Nephron progenitor cell (in vitro differentiated cells): ENCODE measurements at regions not wholly inside any gene's neighbourhood (a gene's known extent, or its start where the extent isn't known, plus 50 kb on each side); places are given as distances from the start of the nearest gene placed in this dataset.

Experiments
- DNase-seq: peaks from one replicate; pipeline ENCODE4 v3.0.0; 2021
- H3K27ac Mint-ChIP-seq: 2 replicates; pipeline ENCODE4 v1.8.0; 2021; ENCODE audit warnings: mild to moderate bottlenecking, moderate library complexity, mixed read lengths
- H3K27me3 Mint-ChIP-seq: 2 replicates; pipeline ENCODE4 v1.8.0; 2021; ENCODE audit warnings: mild to moderate bottlenecking, low read depth, mixed read lengths; ENCODE audit not compliant: poor library complexity
- H3K36me3 Mint-ChIP-seq: 2 replicates; pipeline ENCODE4 v1.8.0; 2021; ENCODE audit warnings: low read depth, mixed read lengths
- H3K4me1 Mint-ChIP-seq: 2 replicates; pipeline ENCODE4 v1.8.0; 2021; ENCODE audit warnings: mixed read lengths
- H3K4me3 Mint-ChIP-seq: 2 replicates; pipeline ENCODE4 v1.8.0; 2021; ENCODE audit warnings: mild to moderate bottlenecking, moderate library complexity, mixed read lengths
- H3K9me3 Mint-ChIP-seq: 2 replicates; pipeline ENCODE4 v1.8.0; 2021; ENCODE audit warnings: mild to moderate bottlenecking, moderate library complexity, mixed read lengths
- TF ChIP-seq, protein P1 (sequence below): fragments of 200-600 bp; sonication (generic); IDR thresholded peaks from 2 replicates; pipeline ENCODE4 v1.5.0; 2021; ENCODE audit warnings: antibody characterized with exemption

DNA sequence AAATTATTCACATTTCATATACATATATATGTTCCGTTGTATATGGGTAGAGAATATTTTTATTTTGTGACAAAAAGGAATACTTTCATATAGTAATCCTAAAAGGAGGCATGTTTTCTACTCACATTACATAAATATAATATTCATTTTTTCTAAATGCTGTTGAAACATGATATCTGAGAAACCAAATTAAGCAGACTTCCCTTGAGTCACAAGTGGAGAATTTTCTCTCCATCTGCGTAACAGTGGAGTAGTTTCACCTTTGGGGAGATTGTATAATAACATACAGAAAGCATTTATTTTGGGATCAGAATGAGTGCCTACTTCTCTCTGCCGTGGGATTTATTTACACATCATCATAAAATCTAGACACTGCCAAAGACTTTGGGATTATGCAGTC, 849.8 kb downstream of the NSUN3 start:
- Mint-ChIP-seq H3K4me1 (no peaks in the 10 kb centered on the region), H3K27ac (no peak overlapping the region), H3K27me3 (no peaks in the 10 kb centered on the region), H3K36me3 (no peaks in the 10 kb centered on the region), H3K9me3 (no peaks in the 10 kb centered on the region), H3K4me3 (no peak overlapping the region)
- TF ChIP-seq, protein P1, sequence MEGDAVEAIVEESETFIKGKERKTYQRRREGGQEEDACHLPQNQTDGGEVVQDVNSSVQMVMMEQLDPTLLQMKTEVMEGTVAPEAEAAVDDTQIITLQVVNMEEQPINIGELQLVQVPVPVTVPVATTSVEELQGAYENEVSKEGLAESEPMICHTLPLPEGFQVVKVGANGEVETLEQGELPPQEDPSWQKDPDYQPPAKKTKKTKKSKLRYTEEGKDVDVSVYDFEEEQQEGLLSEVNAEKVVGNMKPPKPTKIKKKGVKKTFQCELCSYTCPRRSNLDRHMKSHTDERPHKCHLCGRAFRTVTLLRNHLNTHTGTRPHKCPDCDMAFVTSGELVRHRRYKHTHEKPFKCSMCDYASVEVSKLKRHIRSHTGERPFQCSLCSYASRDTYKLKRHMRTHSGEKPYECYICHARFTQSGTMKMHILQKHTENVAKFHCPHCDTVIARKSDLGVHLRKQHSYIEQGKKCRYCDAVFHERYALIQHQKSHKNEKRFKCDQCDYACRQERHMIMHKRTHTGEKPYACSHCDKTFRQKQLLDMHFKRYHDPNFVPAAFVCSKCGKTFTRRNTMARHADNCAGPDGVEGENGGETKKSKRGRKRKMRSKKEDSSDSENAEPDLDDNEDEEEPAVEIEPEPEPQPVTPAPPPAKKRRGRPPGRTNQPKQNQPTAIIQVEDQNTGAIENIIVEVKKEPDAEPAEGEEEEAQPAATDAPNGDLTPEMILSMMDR, result no peak
- no peak for DNase-seq

DNA sequence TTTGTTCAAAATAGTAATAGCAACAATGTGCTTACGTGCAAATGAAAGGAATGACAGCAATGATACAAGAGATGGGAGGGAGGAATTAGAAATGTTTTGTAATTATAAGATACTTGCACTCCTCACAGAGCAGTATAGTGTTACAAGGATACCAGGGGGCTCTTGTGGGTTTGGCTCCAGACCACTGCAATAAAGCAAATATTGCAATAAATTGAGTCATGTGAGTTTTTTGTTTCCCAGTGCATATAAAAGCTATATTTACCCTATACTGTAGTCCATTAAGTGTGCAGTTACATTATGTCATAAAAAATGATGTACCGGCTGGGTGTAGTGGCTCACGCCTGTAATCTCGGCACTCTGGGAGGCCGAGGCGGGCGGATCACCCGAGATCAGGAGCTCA, 864.3 kb downstream of the NSUN3 start:
- Mint-ChIP-seq H3K4me3 (no peak overlapping the region), H3K36me3 (no peaks in the 10 kb centered on the region), H3K4me1 (no peaks in the 10 kb centered on the region), H3K9me3 (no peaks in the 10 kb centered on the region), H3K27ac (no peak overlapping the region), H3K27me3 (no peaks in the 10 kb centered on the region)
- no peak for DNase-seq
- TF ChIP-seq, protein P1, result no peak

GRCh38 chr3:94928921-94929320, 866.1 kb downstream of the NSUN3 start:
- Mint-ChIP-seq H3K4me3 (no peak overlapping the region), H3K27me3 (no peaks in the 10 kb centered on the region), H3K36me3 (no peaks in the 10 kb centered on the region), H3K9me3 (no peaks in the 10 kb centered on the region), H3K27ac (no peak overlapping the region), H3K4me1 (no peaks in the 10 kb centered on the region)
- TF ChIP-seq, protein P1, result no peak
- no peak for DNase-seq

GRCh38 chr3:94935738-94936580, 873.1 kb downstream of the NSUN3 start:
- no peaks in the 10 kb centered on the region for H3K36me3 Mint-ChIP-seq
- H3K27me3 Mint-ChIP-seq, result no peaks in the 10 kb centered on the region
- no peaks in the 10 kb centered on the region for H3K4me1 Mint-ChIP-seq
- peaks cover 8% of the 10 kb centered on the region for H3K9me3 Mint-ChIP-seq
- DNase-seq, result no peak
- TF ChIP-seq, protein P1, result no peak
- no peak overlapping the region for H3K4me3 Mint-ChIP-seq
- no peak overlapping the region for H3K27ac Mint-ChIP-seq

GRCh38 chr3:94937980-94938379, 875.1 kb downstream of the NSUN3 start:
- Mint-ChIP-seq H3K27ac (no peak overlapping the region), H3K27me3 (peaks cover 3% of the 10 kb centered on the region), H3K4me3 (no peak overlapping the region), H3K9me3 (peaks cover 23% of the 10 kb centered on the region), H3K4me1 (no peaks in the 10 kb centered on the region), H3K36me3 (no peaks in the 10 kb centered on the region)
- TF ChIP-seq, protein P1, result no peak
- DNase-seq, result no peak

DNA sequence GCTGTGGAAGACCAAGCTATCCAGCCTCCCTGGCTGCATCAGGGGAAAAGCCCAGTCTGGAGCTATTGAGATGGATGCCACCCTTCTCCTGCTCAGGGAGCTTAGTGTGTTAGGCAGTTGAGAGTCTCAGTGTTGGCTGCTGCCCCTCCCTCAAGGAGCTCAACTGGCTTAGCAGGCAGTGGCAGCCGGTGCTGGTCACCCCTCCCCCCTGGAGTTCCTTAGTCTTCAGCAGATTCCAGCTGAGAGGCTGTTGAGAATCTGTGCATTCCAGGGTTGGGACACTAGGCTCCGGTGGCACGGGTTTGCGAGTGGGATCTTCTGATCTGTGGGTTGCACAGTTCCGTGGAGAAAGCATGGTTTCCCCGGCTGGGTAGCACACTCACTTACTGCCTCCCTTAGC, 883.8 kb downstream of the NSUN3 start:
- Mint-ChIP-seq H3K4me3 (no peak overlapping the region), H3K4me1 (no peaks in the 10 kb centered on the region)
- DNase-seq, result no peak

More for the DNA sequence above, 883.8 kb downstream of the NSUN3 start:
- peaks cover 21% of the 10 kb centered on the region for H3K9me3 Mint-ChIP-seq
- H3K36me3 Mint-ChIP-seq, result no peaks in the 10 kb centered on the region
- H3K27ac Mint-ChIP-seq, result no peak overlapping the region
- peaks cover 7% of the 10 kb centered on the region for H3K27me3 Mint-ChIP-seq
- TF ChIP-seq, protein P1, result no peak
